ENCODE measurements at regions not wholly inside any gene's neighbourhood (a gene's known extent, or its start where the extent isn't known, plus 50 kb on each side); places are given as distances from the start of the nearest gene placed in this dataset.
"Not testable (repeated sequence)": the region's sequence is repeated elsewhere in the genome, so short reads cannot be mapped to it uniquely, and the experiment has no call there.

GRCh38 chr9:14994738-14995137 is 84.5 kb upstream of the FREM1 start:
- FAIRE-seq (no peak), DNase-seq (ENCODE audit: insufficient read length, low spot score) (no peak)
- TF ChIP-seq POLR2AphosphoS5 (IDR thresholded peaks at IDR 0.05; ENCODE audit: low read depth, low read length) (no peak), POLR2A (IDR thresholded peaks at IDR 0.05; ENCODE audit: low read depth, low read length) (no peak), PAX5 (IDR thresholded peaks at IDR 0.05; ENCODE audit: insufficient read depth, low read length, severe bottlenecking) (no peak), POU2F2 (IDR thresholded peaks at IDR 0.05; ENCODE audit: low read depth, low read length) (no peak), SPI1 (IDR thresholded peaks at IDR 0.05; ENCODE audit: low read depth, low read length) (no peak), TAF1 (IDR thresholded peaks at IDR 0.05; ENCODE audit: low read depth, low read length) (no peak)

- no peak for FAIRE-seq
Observed at GRCh38 chr9:14993901-14994554, 83.8 kb upstream of the FREM1 start.

GRCh38 chr9:14993061-14993800 is 83.0 kb upstream of the FREM1 start:
- no peak for FAIRE-seq
- DNase-seq (ENCODE audit: insufficient read length, low spot score), result no peak
- TF ChIP-seq SPI1 (IDR thresholded peaks at IDR 0.05; ENCODE audit: low read depth, low read length) (no peak), PAX5 (IDR thresholded peaks at IDR 0.05; ENCODE audit: insufficient read depth, low read length, severe bottlenecking) (no peak), POLR2AphosphoS5 (IDR thresholded peaks at IDR 0.05; ENCODE audit: low read depth, low read length) (no peak), TAF1 (IDR thresholded peaks at IDR 0.05; ENCODE audit: low read depth, low read length) (no peak), POU2F2 (IDR thresholded peaks at IDR 0.05; ENCODE audit: low read depth, low read length) (no peak), POLR2A (IDR thresholded peaks at IDR 0.05; ENCODE audit: low read depth, low read length) (no peak)

More at GRCh38 chr9:14993901-14994554, 83.8 kb upstream of the FREM1 start:
- DNase-seq (ENCODE audit: insufficient read length, low spot score), result no peak
- TF ChIP-seq PAX5 (IDR thresholded peaks at IDR 0.05; ENCODE audit: insufficient read depth, low read length, severe bottlenecking), result no peak
- TF ChIP-seq POU2F2 (IDR thresholded peaks at IDR 0.05; ENCODE audit: low read depth, low read length), result no peak
- TF ChIP-seq TAF1 (IDR thresholded peaks at IDR 0.05; ENCODE audit: low read depth, low read length), result no peak
- no peak for TF ChIP-seq POLR2AphosphoS5 (IDR thresholded peaks at IDR 0.05; ENCODE audit: low read depth, low read length)
- TF ChIP-seq POLR2A (IDR thresholded peaks at IDR 0.05; ENCODE audit: low read depth, low read length), result no peak
- TF ChIP-seq SPI1 (IDR thresholded peaks at IDR 0.05; ENCODE audit: low read depth, low read length), result no peak

DNA sequence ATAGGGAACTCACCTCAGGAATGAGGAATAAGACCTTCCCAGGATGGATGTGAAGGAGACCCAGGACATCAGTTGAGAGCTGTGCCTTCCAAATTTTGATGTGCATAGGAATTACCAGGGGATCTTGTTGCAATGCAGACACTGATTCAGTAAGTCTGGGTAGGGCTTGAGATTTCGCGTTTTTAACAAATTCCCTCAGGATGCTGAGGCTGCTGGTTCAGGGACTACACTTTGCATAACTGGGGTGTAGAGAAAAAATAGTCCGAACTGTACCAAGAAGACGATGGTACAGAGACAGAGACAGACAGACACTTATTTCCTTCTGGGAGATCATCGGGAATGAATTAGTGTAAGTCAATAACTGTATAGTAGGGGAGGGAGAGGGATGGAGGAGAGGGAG is 82.3 kb upstream of the FREM1 start:
- no peak for FAIRE-seq
- TF ChIP-seq PAX5 (IDR thresholded peaks at IDR 0.05; ENCODE audit: insufficient read depth, low read length, severe bottlenecking) (no peak), POU2F2 (IDR thresholded peaks at IDR 0.05; ENCODE audit: low read depth, low read length) (no peak), POLR2A (IDR thresholded peaks at IDR 0.05; ENCODE audit: low read depth, low read length) (no peak), POLR2AphosphoS5 (IDR thresholded peaks at IDR 0.05; ENCODE audit: low read depth, low read length) (no peak), SPI1 (IDR thresholded peaks at IDR 0.05; ENCODE audit: low read depth, low read length) (no peak), TAF1 (IDR thresholded peaks at IDR 0.05; ENCODE audit: low read depth, low read length) (no peak)
- no peak for DNase-seq (ENCODE audit: insufficient read length, low spot score)

DNA sequence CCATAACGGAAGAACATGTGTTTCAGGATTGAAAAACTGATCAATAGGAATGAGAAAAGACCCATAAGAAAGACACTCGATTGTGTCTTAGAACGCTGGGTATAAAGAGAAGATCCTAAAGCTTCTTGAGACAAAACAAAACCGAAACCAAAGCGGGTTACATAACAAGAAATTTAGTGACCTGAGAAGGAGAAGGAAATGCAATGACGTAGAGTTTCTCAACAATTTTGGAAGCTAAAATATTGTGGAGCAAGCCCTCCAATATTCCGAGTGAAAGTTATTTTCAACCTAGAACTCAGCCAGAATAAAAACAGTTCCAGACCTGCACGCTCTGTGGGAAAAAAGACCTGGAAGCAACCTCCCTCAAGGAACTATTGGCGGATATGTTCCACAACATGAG is 81.9 kb upstream of the FREM1 start:
- FAIRE-seq, result no peak
- no peak for DNase-seq (ENCODE audit: insufficient read length, low spot score)
- TF ChIP-seq PAX5 (IDR thresholded peaks at IDR 0.05; ENCODE audit: insufficient read depth, low read length, severe bottlenecking) (no peak), POLR2A (IDR thresholded peaks at IDR 0.05; ENCODE audit: low read depth, low read length) (no peak), TAF1 (IDR thresholded peaks at IDR 0.05; ENCODE audit: low read depth, low read length) (no peak), POLR2AphosphoS5 (IDR thresholded peaks at IDR 0.05; ENCODE audit: low read depth, low read length) (no peak), SPI1 (IDR thresholded peaks at IDR 0.05; ENCODE audit: low read depth, low read length) (no peak)

- not testable (repeated sequence) for FAIRE-seq
Observed at GRCh38 chr9:14990647-14991046, 80.4 kb upstream of the FREM1 start.

DNA sequence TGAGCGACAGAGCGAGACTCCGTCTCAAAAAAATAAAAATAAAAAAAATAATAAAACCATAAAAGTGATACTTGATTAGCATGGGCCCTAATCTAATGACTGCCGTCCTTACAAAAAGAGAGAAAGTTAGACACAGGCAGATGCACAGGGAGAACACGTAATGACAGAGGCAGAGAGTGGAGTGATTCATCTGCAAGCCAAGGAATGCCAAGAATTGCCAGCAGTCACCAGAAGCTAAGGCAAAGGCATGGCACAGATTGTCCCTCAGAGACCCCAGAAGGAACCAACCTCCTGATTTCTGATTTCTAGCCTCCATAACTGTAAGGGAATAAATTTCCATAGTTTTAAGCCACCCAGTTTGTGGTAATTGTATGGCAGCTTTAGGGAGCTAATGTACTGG is 79.6 kb upstream of the FREM1 start:
- no peak for DNase-seq (ENCODE audit: insufficient read length, low spot score)
- TF ChIP-seq POLR2A (IDR thresholded peaks at IDR 0.05; ENCODE audit: low read depth, low read length), result no peak
- no peak for TF ChIP-seq POLR2AphosphoS5 (IDR thresholded peaks at IDR 0.05; ENCODE audit: low read depth, low read length)
- no peak for TF ChIP-seq POU2F2 (IDR thresholded peaks at IDR 0.05; ENCODE audit: low read depth, low read length)
- no peak for TF ChIP-seq PAX5 (IDR thresholded peaks at IDR 0.05; ENCODE audit: insufficient read depth, low read length, severe bottlenecking)
- TF ChIP-seq SPI1 (IDR thresholded peaks at IDR 0.05; ENCODE audit: low read depth, low read length), result no peak
- FAIRE-seq, result no peak

More at GRCh38 chr9:14990647-14991046, 80.4 kb upstream of the FREM1 start:
- DNase-seq (ENCODE audit: insufficient read length, low spot score), result not testable (repeated sequence)

DNA sequence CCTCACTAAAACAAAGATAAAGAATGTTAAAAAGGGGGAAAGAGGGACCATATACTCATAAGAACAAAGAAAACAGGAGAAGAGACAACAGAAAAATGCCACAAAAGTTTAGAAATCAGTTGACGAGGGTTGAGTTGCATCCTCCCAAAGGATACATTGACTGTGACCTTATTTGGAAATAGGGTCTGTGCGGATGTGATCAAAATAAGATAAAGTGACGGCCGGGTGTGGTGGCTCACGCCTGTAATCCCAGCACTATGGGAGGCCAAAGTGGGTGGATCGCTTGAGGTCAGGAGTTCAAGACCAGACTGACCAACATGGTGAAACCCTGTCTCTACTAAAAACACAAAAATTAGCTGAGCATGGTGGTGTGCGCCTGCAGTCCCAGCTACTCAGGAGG is 79.1 kb upstream of the FREM1 start:
- not testable (repeated sequence) for FAIRE-seq; DNase-seq (ENCODE audit: insufficient read length, low spot score)

GRCh38 chr9:14987858-14988257 is 77.6 kb upstream of the FREM1 start:
- FAIRE-seq (no peak), DNase-seq (ENCODE audit: insufficient read length, low spot score) (no peak)

GRCh38 chr9:14985419-14985818 is 75.2 kb upstream of the FREM1 start:
- FAIRE-seq (no peak), DNase-seq (ENCODE audit: insufficient read length, low spot score) (no peak)
- TF ChIP-seq PAX5 (IDR thresholded peaks at IDR 0.05; ENCODE audit: insufficient read depth, low read length, severe bottlenecking) (no peak), TAF1 (IDR thresholded peaks at IDR 0.05; ENCODE audit: low read depth, low read length) (no peak), POU2F2 (IDR thresholded peaks at IDR 0.05; ENCODE audit: low read depth, low read length) (no peak), POLR2AphosphoS5 (IDR thresholded peaks at IDR 0.05; ENCODE audit: low read depth, low read length) (no peak), SPI1 (IDR thresholded peaks at IDR 0.05; ENCODE audit: low read depth, low read length) (no peak), POLR2A (IDR thresholded peaks at IDR 0.05; ENCODE audit: low read depth, low read length) (no peak)

More at GRCh38 chr9:14987858-14988257, 77.6 kb upstream of the FREM1 start:
- TF ChIP-seq POLR2AphosphoS5 (IDR thresholded peaks at IDR 0.05; ENCODE audit: low read depth, low read length), result no peak
- TF ChIP-seq SPI1 (IDR thresholded peaks at IDR 0.05; ENCODE audit: low read depth, low read length), result no peak
- TF ChIP-seq PAX5 (IDR thresholded peaks at IDR 0.05; ENCODE audit: insufficient read depth, low read length, severe bottlenecking), result no peak
- TF ChIP-seq TAF1 (IDR thresholded peaks at IDR 0.05; ENCODE audit: low read depth, low read length), result no peak
- TF ChIP-seq POU2F2 (IDR thresholded peaks at IDR 0.05; ENCODE audit: low read depth, low read length), result no peak
- TF ChIP-seq POLR2A (IDR thresholded peaks at IDR 0.05; ENCODE audit: low read depth, low read length), result no peak
